Spinal cord (tissue), 9 donors: ENCODE measurements at regions not wholly inside any gene's neighbourhood (a gene's known extent, or its start where the extent isn't known, plus 50 kb on each side); places are given as distances from the start of the nearest gene placed in this dataset.
"Not testable (repeated sequence)": the region's sequence is repeated elsewhere in the genome, so short reads cannot be mapped to it uniquely, and the experiment has no call there.

Experiments
- DNase-seq, 6 donors: peaks; one replicate each; pipeline versions ENCODE4 v3.0.0 to v3.0.0-alpha.2; 2013 to 2015; ENCODE audit warnings: low spot score in 6 of 6, low read depth in 4 of 6
- H3K27ac ChIP-seq: one replicate; pipeline ENCODE4 v1.5.1; 2013; ENCODE audit warnings: low read depth, low read length, control low read depth
- H3K27me3 ChIP-seq: one replicate; pipeline ENCODE4 v1.6.1; 2013; ENCODE audit warnings: low read length; ENCODE audit not compliant: control insufficient read depth, insufficient read depth
- H3K36me3 ChIP-seq: one replicate; pipeline ENCODE4 v1.6.1; 2013; ENCODE audit warnings: low read length; ENCODE audit not compliant: control insufficient read depth, insufficient read depth
- H3K4me1 ChIP-seq: one replicate; pipeline ENCODE4 v1.6.1; 2013; ENCODE audit warnings: low read length; ENCODE audit not compliant: control insufficient read depth, insufficient read depth
- H3K4me3 ChIP-seq: one replicate; pipeline ENCODE4 v1.5.1; 2013; ENCODE audit warnings: low read depth, low read length, control low read depth
- H3K9me3 ChIP-seq: one replicate; pipeline ENCODE4 v1.6.1; 2013; ENCODE audit warnings: low read length; ENCODE audit not compliant: control insufficient read depth, insufficient read depth
- WGBS: methylation state at CpG from one replicate; pipeline ENCODE4 v1.1.5; 2013; ENCODE audit warnings: missing lambda C conversion rate; ENCODE audit not compliant: insufficient coverage; 5-methylcytosine and 5-hydroxymethylcytosine counted together
- donor health status: healthy.

GRCh38 chr4:60683357-60683756, 516.8 kb upstream of the ADGRL3 start:
- Histone ChIP-seq H3K4me3 (no peak overlapping the region), H3K27ac (no peak overlapping the region), H3K36me3 (no peaks in the 10 kb centered on the region), H3K9me3 (no peaks in the 10 kb centered on the region), H3K27me3 (no peaks in the 10 kb centered on the region), H3K4me1 (no peaks in the 10 kb centered on the region)
- DNase-seq = no peak
- WGBS = no CpG with 5 or more reads among the region's 1 CpG

DNA sequence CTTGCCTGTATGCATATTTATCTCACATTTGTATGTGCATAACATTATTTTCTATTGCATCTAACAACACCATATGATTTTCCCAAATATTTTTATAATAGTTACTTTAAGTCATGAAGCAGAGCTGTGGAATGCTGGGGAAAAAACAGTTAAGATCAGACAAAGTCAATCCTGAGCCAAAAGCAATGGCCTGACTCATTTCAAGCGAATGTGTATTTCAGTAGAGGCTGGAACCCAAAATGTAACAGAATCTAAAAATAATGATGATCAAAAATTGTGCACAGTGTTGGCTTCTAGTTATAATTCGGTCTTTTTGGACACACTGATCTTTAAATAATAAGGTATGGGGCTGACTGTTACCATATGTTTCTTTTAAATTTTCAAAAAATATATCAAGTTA, 516.2 kb upstream of the ADGRL3 start:
- H3K27ac ChIP-seq = no peak overlapping the region
- peak in 1 of 6 donors; percentile 3 for DNase-seq
- WGBS = 100% methylated on average over 1 of the region's 2 CpGs
- H3K4me3 ChIP-seq = no peak overlapping the region
- H3K4me1 ChIP-seq = no peaks in the 10 kb centered on the region
- H3K27me3 ChIP-seq = no peaks in the 10 kb centered on the region
- no peaks in the 10 kb centered on the region for H3K9me3 ChIP-seq
- no peaks in the 10 kb centered on the region for H3K36me3 ChIP-seq

- 75% methylated on average over 5 of the region's 5 CpGs for WGBS
- not testable (repeated sequence) for H3K4me1 ChIP-seq, DNase-seq, H3K27ac ChIP-seq, H3K4me3 ChIP-seq, H3K9me3 ChIP-seq, H3K27me3 ChIP-seq, H3K36me3 ChIP-seq
These were observed 504.1 kb upstream of the ADGRL3 start for GRCh38 chr4:60696062-60696461.

GRCh38 chr4:60709061-60709460, 491.1 kb upstream of the ADGRL3 start:
- H3K4me1 ChIP-seq = no peaks in the 10 kb centered on the region
- H3K4me3 ChIP-seq = no peak overlapping the region
- no peak for DNase-seq
- WGBS = no CpG with 5 or more reads among the region's 2 CpGs
- no peaks in the 10 kb centered on the region for H3K36me3 ChIP-seq
- no peak overlapping the region for H3K27ac ChIP-seq
- H3K9me3 ChIP-seq = no peaks in the 10 kb centered on the region
- H3K27me3 ChIP-seq = no peaks in the 10 kb centered on the region

DNA sequence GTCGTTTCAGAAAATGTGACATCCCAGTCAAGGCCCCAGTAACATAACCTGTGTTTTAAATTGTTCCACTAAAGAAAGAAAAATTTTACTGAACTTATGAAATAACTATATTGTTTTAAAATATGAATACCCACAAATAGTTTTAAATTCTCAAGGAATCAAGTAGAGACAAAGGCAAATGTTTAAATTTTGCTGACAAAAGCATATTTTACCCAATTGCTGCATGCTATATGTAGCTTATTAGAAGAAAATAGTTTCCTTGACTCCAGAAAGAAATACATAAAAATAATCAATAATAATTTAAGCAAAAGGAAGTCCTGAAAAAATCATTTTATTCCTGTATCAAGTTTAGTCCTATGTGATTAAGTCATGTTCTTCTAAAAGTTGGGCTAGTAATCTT, 481.3 kb upstream of the ADGRL3 start:
- no peaks in the 10 kb centered on the region for H3K36me3 ChIP-seq
- no peaks in the 10 kb centered on the region for H3K4me1 ChIP-seq
- WGBS = no CpG with 5 or more reads among the region's 1 CpG
- H3K27me3 ChIP-seq = no peaks in the 10 kb centered on the region
- no peak for DNase-seq
- H3K9me3 ChIP-seq = no peaks in the 10 kb centered on the region
- H3K4me3 ChIP-seq = no peak overlapping the region
- no peak overlapping the region for H3K27ac ChIP-seq

- H3K27me3 ChIP-seq = no peaks in the 10 kb centered on the region
- no peaks in the 10 kb centered on the region for H3K9me3 ChIP-seq
- no peak for DNase-seq
- H3K4me1 ChIP-seq = no peaks in the 10 kb centered on the region
- no peak overlapping the region for H3K4me3 ChIP-seq
- H3K27ac ChIP-seq = no peak overlapping the region
- no peaks in the 10 kb centered on the region for H3K36me3 ChIP-seq
- WGBS = 20% methylated on average over 1 of the region's 1 CpG
These were observed 478.4 kb upstream of the ADGRL3 start for GRCh38 chr4:60721685-60722084.

- DNase-seq = no peak
- H3K4me3 ChIP-seq = no peak overlapping the region
- H3K4me1 ChIP-seq = no peaks in the 10 kb centered on the region
- H3K27me3 ChIP-seq = no peaks in the 10 kb centered on the region
- H3K9me3 ChIP-seq = no peaks in the 10 kb centered on the region
- no peak overlapping the region for H3K27ac ChIP-seq
- no CpG with 5 or more reads among the region's 3 CpGs for WGBS
- no peaks in the 10 kb centered on the region for H3K36me3 ChIP-seq
These were observed 476.3 kb upstream of the ADGRL3 start for GRCh38 chr4:60723796-60724195.

- H3K9me3 ChIP-seq = no peaks in the 10 kb centered on the region
- no peak overlapping the region for H3K4me3 ChIP-seq
- no peaks in the 10 kb centered on the region for H3K27me3 ChIP-seq
- H3K27ac ChIP-seq = no peak overlapping the region
- H3K36me3 ChIP-seq = no peaks in the 10 kb centered on the region
- WGBS = 100% methylated on average over 1 of the region's 3 CpGs
- DNase-seq = no peak
- H3K4me1 ChIP-seq = no peaks in the 10 kb centered on the region
These were observed 475.5 kb upstream of the ADGRL3 start for GRCh38 chr4:60724623-60725022.

- DNase-seq = no peak
- no peaks in the 10 kb centered on the region for H3K27me3 ChIP-seq
- no peak overlapping the region for H3K4me3 ChIP-seq
- H3K4me1 ChIP-seq = no peaks in the 10 kb centered on the region
- no peaks in the 10 kb centered on the region for H3K36me3 ChIP-seq
- no peak overlapping the region for H3K27ac ChIP-seq
- no peaks in the 10 kb centered on the region for H3K9me3 ChIP-seq
These were observed 473.3 kb upstream of the ADGRL3 start for GRCh38 chr4:60726779-60727178.

GRCh38 chr4:60729194-60729593, 470.9 kb upstream of the ADGRL3 start:
- Histone ChIP-seq H3K9me3 (no peaks in the 10 kb centered on the region), H3K27ac (no peak overlapping the region), H3K4me1 (no peaks in the 10 kb centered on the region), H3K4me3 (no peak overlapping the region), H3K27me3 (no peaks in the 10 kb centered on the region), H3K36me3 (no peaks in the 10 kb centered on the region)
- no peak for DNase-seq

- not testable (repeated sequence) for H3K27ac ChIP-seq, H3K27me3 ChIP-seq, H3K4me3 ChIP-seq, H3K9me3 ChIP-seq, DNase-seq, H3K4me1 ChIP-seq, H3K36me3 ChIP-seq
- WGBS = no CpG with 5 or more reads among the region's 3 CpGs
These were observed 470.4 kb upstream of the ADGRL3 start for GRCh38 chr4:60729764-60730163.
